H1 (cell line): ENCODE measurements at regions not wholly inside any gene's neighbourhood (a gene's known extent, or its start where the extent isn't known, plus 50 kb on each side); places are given as distances from the start of the nearest gene placed in this dataset.

Experiments used
- CTCF ChIA-PET: fragments of 300-600 bp; sonication (Branson Sonifier 250); formaldehyde crosslinking; loops from one replicate; lab custom pipeline; 2021; ENCODE audit not compliant: partially characterized antibody; lab: Charles Lee
- POLR2A ChIA-PET: fragments of 300-600 bp; sonication (Branson Sonifier 250); formaldehyde crosslinking; loops from one replicate; lab custom pipeline; 2021; ENCODE audit warnings: inconsistent platforms; ENCODE audit not compliant: partially characterized antibody; lab: Charles Lee
- DNase-seq, 2 experiments: peaks; one replicate each; pipeline versions ENCODE4 v3.0.0 to v3.0.0-alpha.2; 2010 to 2022; ENCODE audit warnings: low spot score in 2 of 2, low read depth in 1 of 2, mixed read lengths in 1 of 2
- FAIRE-seq: peaks from 2 replicates; lab custom pipeline; 2011; peaks lifted over from hg19 to GRCh38; lab: Jason Lieb, UNC
- H2AFZ ChIP-seq: 2 replicates; pipeline ENCODE4 v1.8.1; 2012; ENCODE audit warnings: low read length, inconsistent platforms
- H2AK5ac ChIP-seq: 2 replicates; pipeline ENCODE4 v1.6.1; 2013; ENCODE audit warnings: low read depth, low read length
- H2BK120ac ChIP-seq: replicated peaks from 2 replicates; pipeline ENCODE3; 2013; ENCODE audit warnings: low read depth, low read length, inconsistent platforms
- H2BK12ac ChIP-seq: 2 replicates; pipeline ENCODE4 v1.6.1; 2013; ENCODE audit warnings: low read depth, low read length
- H2BK15ac ChIP-seq: 2 replicates; pipeline ENCODE4 v1.6.1; 2013; ENCODE audit warnings: low read length
- H2BK20ac ChIP-seq: 2 replicates; pipeline ENCODE4 v1.6.1; 2013; ENCODE audit warnings: low read length
- H2BK5ac ChIP-seq: 2 replicates; pipeline ENCODE4 v1.6.1; 2013; ENCODE audit warnings: low read depth, low read length
- H3K14ac ChIP-seq: 2 replicates; pipeline ENCODE4 v1.6.1; 2013; ENCODE audit warnings: inconsistent platforms; ENCODE audit not compliant: insufficient read length
- H3K18ac ChIP-seq: 2 replicates; pipeline ENCODE4 v1.6.1; 2013; ENCODE audit warnings: low read length; ENCODE audit errors: extremely low read depth
- H3K23ac ChIP-seq: 2 replicates; pipeline ENCODE4 v1.6.1; 2013; ENCODE audit warnings: inconsistent platforms; ENCODE audit not compliant: insufficient read length
- H3K23me2 ChIP-seq: 2 replicates; pipeline ENCODE4 v1.6.1; 2013; ENCODE audit warnings: low read depth, low read length
- H3K27ac ChIP-seq: 2 replicates; pipeline ENCODE4 v1.6.1; 2011; ENCODE audit warnings: low read depth, low read length, inconsistent platforms
- H3K27me3 ChIP-seq, 4 experiments: replicated peaks in 1 of 4; 1 replicate in 1 of 4; 2 replicates in 3 of 4; pipeline versions ENCODE4 v1.6.1 to v1.8.1; 2011 to 2013; ENCODE audit warnings: low read length in 3 of 4, mild to moderate bottlenecking in 3 of 4, inconsistent platforms in 2 of 4, mixed read lengths in 2 of 4, moderate library complexity in 1 of 4; ENCODE audit not compliant: control insufficient read depth in 3 of 4, insufficient read depth in 3 of 4; ENCODE audit errors: extremely low read depth in 1 of 4
- H3K36me3 ChIP-seq, 4 experiments: 2 replicates each; pipeline versions ENCODE4 v1.6.1 to v1.8.1; 2011 to 2013; ENCODE audit warnings: mild to moderate bottlenecking in 4 of 4, low read length in 3 of 4, moderate library complexity in 2 of 4, control low read depth in 1 of 4, inconsistent platforms in 1 of 4; ENCODE audit not compliant: insufficient read depth in 4 of 4, control insufficient read depth in 2 of 4
- H3K4ac ChIP-seq: replicated peaks from 2 replicates; pipeline ENCODE3; 2013; ENCODE audit warnings: low read length, low read depth, mixed read lengths, inconsistent platforms; ENCODE audit not compliant: insufficient read length
- H3K4me1 ChIP-seq, 4 experiments: replicated peaks in 1 of 4; 1 replicate in 1 of 4; 2 replicates in 3 of 4; pipeline versions ENCODE4 v1.6.1 to v1.8.1; 2011 to 2013; ENCODE audit warnings: low read length in 3 of 4, inconsistent platforms in 2 of 4, mixed read lengths in 1 of 4; ENCODE audit not compliant: insufficient read depth in 4 of 4, control insufficient read depth in 3 of 4
- H3K4me2 ChIP-seq, 2 experiments: 2 replicates each; pipeline versions ENCODE4 v1.6.1 to v1.8.1; 2011 to 2013; ENCODE audit warnings: low read depth in 2 of 2, low read length in 2 of 2, control low read depth in 1 of 2, inconsistent platforms in 1 of 2, mild to moderate bottlenecking in 1 of 2; ENCODE audit not compliant: insufficient read depth in 1 of 2
- H3K4me3 ChIP-seq, 4 experiments: fragments of 200-600, 300-600 bp in 1 of 4; sonication (generic), shearing (Covaris generic), sonication (Bioruptor Twin) in 1 of 4; 2 replicates each; pipeline versions ENCODE4 v1.5.1 to v1.8.1; 2011 to 2016; ENCODE audit warnings: low read length in 4 of 4, low read depth in 3 of 4, control low read depth in 2 of 4, inconsistent platforms in 2 of 4, mild to moderate bottlenecking in 2 of 4, mixed read lengths in 1 of 4, moderate library complexity in 1 of 4; ENCODE audit not compliant: insufficient read depth in 2 of 4; ENCODE audit errors: extremely low read depth in 1 of 4
- H3K56ac ChIP-seq: replicated peaks from 2 replicates; pipeline ENCODE3; 2013; ENCODE audit warnings: low read depth, mild to moderate bottlenecking, mixed read lengths, low read length, inconsistent platforms; ENCODE audit not compliant: insufficient read length
- H3K79me1 ChIP-seq: 2 replicates; pipeline ENCODE4 v1.6.1; 2013; ENCODE audit warnings: low read depth, low read length, control low read depth
- H3K79me2 ChIP-seq, 2 experiments: 2 replicates each; pipeline versions ENCODE4 v1.6.1 to v1.8.1; 2012 to 2013; ENCODE audit warnings: low read length in 2 of 2, mild to moderate bottlenecking in 2 of 2, inconsistent platforms in 1 of 2; ENCODE audit not compliant: insufficient read depth in 2 of 2, control insufficient read depth in 1 of 2
- H3K9ac ChIP-seq, 4 experiments: replicated peaks in 1 of 4; 1 replicate in 1 of 4; 2 replicates in 3 of 4; pipeline versions ENCODE4 v1.6.1 to v1.8.1; 2011 to 2013; ENCODE audit warnings: low read depth in 3 of 4, low read length in 3 of 4, control low read depth in 2 of 4, mild to moderate bottlenecking in 2 of 4, moderate library complexity in 2 of 4, inconsistent platforms in 1 of 4; ENCODE audit errors: extremely low read depth in 1 of 4
- H3K9me3 ChIP-seq, 2 experiments: 2 replicates each; pipeline versions ENCODE4 v1.6.1 to v1.8.1; 2012 to 2013; ENCODE audit warnings: mild to moderate bottlenecking in 2 of 2, moderate library complexity in 2 of 2, control low read depth in 1 of 2, inconsistent platforms in 1 of 2, low read depth in 1 of 2, low read length in 1 of 2, mixed read lengths in 1 of 2; ENCODE audit not compliant: insufficient read depth in 2 of 2
- H4K20me1 ChIP-seq, 2 experiments: replicated peaks in 1 of 2; 2 replicates each; pipeline versions ENCODE3 to v1.8.1; 2011 to 2013; ENCODE audit warnings: inconsistent platforms in 2 of 2, low read length in 2 of 2, mild to moderate bottlenecking in 1 of 2; ENCODE audit not compliant: insufficient read depth in 2 of 2, control insufficient read depth in 1 of 2
- H4K5ac ChIP-seq: 2 replicates; pipeline ENCODE4 v1.6.1; 2013; ENCODE audit warnings: low read length, low read depth, mixed read lengths, inconsistent platforms; ENCODE audit not compliant: insufficient read length
- H4K8ac ChIP-seq: 2 replicates; pipeline ENCODE4 v1.8.0; 2013; ENCODE audit warnings: mild to moderate bottlenecking, moderate library complexity, low read length, inconsistent platforms; ENCODE audit not compliant: insufficient read depth; ENCODE audit errors: extremely low read depth
- H4K91ac ChIP-seq: replicated peaks from 2 replicates; pipeline ENCODE3; 2013; ENCODE audit warnings: low read length, mixed read lengths, inconsistent platforms; ENCODE audit not compliant: insufficient read length
- ATF3 ChIP-seq: IDR thresholded peaks from 2 replicates; pipeline ENCODE4 v1.6.1; 2011; ENCODE audit warnings: low read depth, mild to moderate bottlenecking, low read length; ENCODE audit not compliant: insufficient read depth
- SP1 ChIP-seq: IDR thresholded peaks from 2 replicates; pipeline ENCODE4 v1.6.1; 2011; ENCODE audit warnings: low read depth, low read length
- SUZ12 ChIP-seq: fragments of 200-600 bp; sonication (generic); IDR thresholded peaks from 2 replicates; pipeline ENCODE4 v1.6.1; 2012; ENCODE audit warnings: mild to moderate bottlenecking, inconsistent platforms, low read length, moderate library complexity, mixed read lengths
- TCF12 ChIP-seq: IDR thresholded peaks from 2 replicates; pipeline ENCODE4 v1.6.1; 2011; ENCODE audit warnings: low read depth, mild to moderate bottlenecking, low read length
- WGBS, 2 experiments: shearing (Covaris generic) in 1 of 2; methylation state at CpG; one replicate each; pipeline versions ENCODE4 v1.1.6 to v1.1.7; 2013 to 2015; ENCODE audit warnings: low lambda C conversion rate in 2 of 2, mixed read lengths in 2 of 2, inconsistent platforms in 1 of 2, low coverage in 1 of 2, missing lambda C conversion rate in 1 of 2; ENCODE audit not compliant: insufficient replicate concordance in 2 of 2, insufficient coverage in 1 of 2, insufficient read length in 1 of 2; ENCODE audit errors: extremely low coverage in 1 of 2, missing lambda C conversion rate in 1 of 2; 5-methylcytosine and 5-hydroxymethylcytosine counted together

GRCh38 chr14:43411841-43412240 is 1095.2 kb downstream of the FSCB start:
- no peaks in the 10 kb centered on the region for H3K27me3 ChIP-seq
- POLR2A ChIA-PET: no interaction called here

More at GRCh38 chr14:43411841-43412240, 1095.2 kb downstream of the FSCB start:
- DNase-seq (no peak), FAIRE-seq (no peak)
- Histone ChIP-seq H3K79me1 (no peaks in the 10 kb centered on the region), H3K18ac (no peak overlapping the region), H4K20me1 (no peaks in the 10 kb centered on the region), H3K9me3 (no peaks in the 10 kb centered on the region), H2BK20ac (no peak overlapping the region), H3K23ac (no peak overlapping the region), H3K4ac (no peak overlapping the region), H3K4me3 (no peak overlapping the region), H2BK12ac (no peak overlapping the region), H2BK15ac (no peak overlapping the region), H4K5ac (no peak overlapping the region), H3K56ac (no peak overlapping the region), H2BK5ac (no peak overlapping the region), H2BK120ac (no peak overlapping the region), H3K14ac (no peak overlapping the region), H4K91ac (no peak overlapping the region), H3K4me2 (no peak overlapping the region), H3K9ac (no peak overlapping the region), H3K23me2 (no peaks in the 10 kb centered on the region), H3K79me2 (no peaks in the 10 kb centered on the region), H4K8ac (no peak overlapping the region), H2AFZ (no peak overlapping the region), H3K36me3 (no peaks in the 10 kb centered on the region), H3K27ac (no peak overlapping the region), H3K4me1 (no peaks in the 10 kb centered on the region), H2AK5ac (no peak overlapping the region)
- WGBS, 2 experiments: 80% methylated on average over 1 of the region's 1 CpG; no CpG with 5 or more reads in 1 of the 2 experiments
- CTCF ChIA-PET: interaction anchor here (0.6 kb wide), 1 partner anchor 862 kb away, joined by 3 read pairs; no protein-coding TSS in a partner anchor
- TF ChIP-seq TCF12 (no peak), SUZ12 (no peak), SP1 (no peak), ATF3 (no peak)
